ENCODE measurements at regions not wholly inside any gene's neighbourhood (a gene's known extent, or its start where the extent isn't known, plus 50 kb on each side); places are given as distances from the start of the nearest gene placed in this dataset.

DNA sequence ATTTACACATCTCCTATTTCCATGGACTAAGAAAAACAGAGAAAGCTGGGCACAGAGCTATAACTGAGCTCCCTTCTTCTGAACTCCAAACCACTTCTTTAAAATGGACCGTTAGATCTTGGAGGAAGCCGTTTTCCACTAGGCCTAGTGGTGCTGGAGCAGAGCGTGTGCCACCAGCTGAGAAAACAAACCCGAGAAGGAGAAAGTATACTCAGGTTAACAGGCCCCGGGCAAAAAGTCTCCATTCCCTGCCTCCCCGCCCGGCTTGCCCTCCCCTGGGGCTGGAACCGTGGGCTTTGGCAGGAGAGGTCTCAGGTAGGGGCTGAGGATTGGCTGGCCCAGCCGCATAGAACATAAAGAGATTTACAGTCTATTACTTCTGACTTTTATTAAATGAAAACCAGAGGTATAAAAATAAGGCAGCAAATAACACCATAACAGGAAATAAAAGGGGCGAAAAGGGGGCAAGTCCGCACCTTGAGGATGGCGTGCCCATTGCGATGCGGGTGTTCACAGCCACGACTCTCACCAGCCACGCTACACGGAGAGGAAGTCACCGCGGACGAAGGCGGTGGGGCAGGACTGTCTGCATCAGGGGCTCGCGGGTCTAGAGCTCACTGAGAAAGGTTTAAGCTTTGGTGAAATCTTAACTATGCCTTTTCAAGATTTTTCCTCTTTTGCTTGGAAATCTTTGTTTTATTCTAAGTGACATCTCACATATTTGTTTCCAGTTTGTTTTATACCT lies 191.2 kb upstream of the GMDS start:
- no peak for ATAC-seq (ENCODE audit: low read depth)
- no peak overlapping the region for H3K27ac ChIP-seq (ENCODE audit: poor library complexity, severe bottlenecking)

GRCh38 chr6:2435323-2435722 lies 189.9 kb upstream of the GMDS start:
- Histone ChIP-seq H3K4me3 (ENCODE audit: severe bottlenecking) (no peak overlapping the region), H3K36me3 (ENCODE audit: low read depth) (no peaks in the 10 kb centered on the region), H3K27ac (ENCODE audit: poor library complexity, severe bottlenecking) (no peak overlapping the region), H3K9me3 (ENCODE audit: severe bottlenecking) (no peaks in the 10 kb centered on the region), H3K4me1 (ENCODE audit: insufficient read depth, poor library complexity, severe bottlenecking) (peaks cover 22% of the 10 kb centered on the region), H3K27me3 (ENCODE audit: insufficient read depth, poor library complexity, severe bottlenecking) (no peaks in the 10 kb centered on the region)
- no peak for TF ChIP-seq CTCF (IDR thresholded peaks at IDR 0.05; ENCODE audit: poor library complexity, severe bottlenecking)
- DNase-seq (ENCODE audit: low spot score) (no peak), ATAC-seq (ENCODE audit: low read depth) (no peak)

More for the DNA sequence above, 191.2 kb upstream of the GMDS start:
- no peaks in the 10 kb centered on the region for H3K9me3 ChIP-seq (ENCODE audit: severe bottlenecking)
- no peaks in the 10 kb centered on the region for H3K27me3 ChIP-seq (ENCODE audit: insufficient read depth, poor library complexity, severe bottlenecking)
- no peaks in the 10 kb centered on the region for H3K36me3 ChIP-seq (ENCODE audit: low read depth)
- no peak for DNase-seq (ENCODE audit: low spot score)
- no peak for TF ChIP-seq CTCF (IDR thresholded peaks at IDR 0.05; ENCODE audit: poor library complexity, severe bottlenecking)
- peaks cover 22% of the 10 kb centered on the region for H3K4me1 ChIP-seq (ENCODE audit: insufficient read depth, poor library complexity, severe bottlenecking)
- H3K4me3 ChIP-seq (ENCODE audit: severe bottlenecking): no peak overlapping the region

- H3K4me1 ChIP-seq (ENCODE audit: insufficient read depth, poor library complexity, severe bottlenecking): peaks cover 22% of the 10 kb centered on the region
- no peak overlapping the region for H3K4me3 ChIP-seq (ENCODE audit: severe bottlenecking)
- TF ChIP-seq CTCF (IDR thresholded peaks at IDR 0.05; ENCODE audit: poor library complexity, severe bottlenecking): no peak
- ATAC-seq (ENCODE audit: low read depth) (no peak), DNase-seq (ENCODE audit: low spot score) (no peak)
- H3K9me3 ChIP-seq (ENCODE audit: severe bottlenecking): no peaks in the 10 kb centered on the region
- no peaks in the 10 kb centered on the region for H3K36me3 ChIP-seq (ENCODE audit: low read depth)
- H3K27ac ChIP-seq (ENCODE audit: poor library complexity, severe bottlenecking): no peak overlapping the region
- H3K27me3 ChIP-seq (ENCODE audit: insufficient read depth, poor library complexity, severe bottlenecking): no peaks in the 10 kb centered on the region
Measured at GRCh38 chr6:2434912-2435311, 189.5 kb upstream of the GMDS start.

DNA sequence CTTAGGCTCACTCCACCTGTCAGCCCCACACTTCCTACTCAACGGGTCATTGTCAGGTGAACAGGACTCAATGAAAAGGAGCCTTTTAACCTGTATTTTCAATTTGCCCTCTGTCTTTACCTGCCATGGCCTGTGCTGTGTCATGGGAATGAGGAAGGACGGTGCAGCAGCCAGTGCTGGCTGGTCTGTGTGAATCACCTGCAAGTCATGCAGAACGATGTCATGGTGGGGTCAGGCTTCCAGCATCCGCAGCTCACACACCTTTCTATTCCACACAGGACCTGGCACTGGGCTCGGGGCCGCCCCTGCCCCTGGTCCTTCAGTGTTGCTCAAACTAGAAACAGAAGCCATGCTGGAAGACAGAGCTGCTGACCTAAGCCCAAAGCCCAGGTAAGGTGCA lies 188.7 kb upstream of the GMDS start:
- no peak overlapping the region for H3K4me3 ChIP-seq (ENCODE audit: severe bottlenecking)
- H3K36me3 ChIP-seq (ENCODE audit: low read depth): no peaks in the 10 kb centered on the region
- ATAC-seq (ENCODE audit: low read depth) (peak; percentile 92), DNase-seq (ENCODE audit: low spot score) (peak; percentile 80)
- H3K4me1 ChIP-seq (ENCODE audit: insufficient read depth, poor library complexity, severe bottlenecking): peaks cover 22% of the 10 kb centered on the region
- H3K9me3 ChIP-seq (ENCODE audit: severe bottlenecking): no peaks in the 10 kb centered on the region
- H3K27me3 ChIP-seq (ENCODE audit: insufficient read depth, poor library complexity, severe bottlenecking): no peaks in the 10 kb centered on the region
- H3K27ac ChIP-seq (ENCODE audit: poor library complexity, severe bottlenecking): peak overlapping the region; percentile 28
- no peak for TF ChIP-seq CTCF (IDR thresholded peaks at IDR 0.05; ENCODE audit: poor library complexity, severe bottlenecking)

DNA sequence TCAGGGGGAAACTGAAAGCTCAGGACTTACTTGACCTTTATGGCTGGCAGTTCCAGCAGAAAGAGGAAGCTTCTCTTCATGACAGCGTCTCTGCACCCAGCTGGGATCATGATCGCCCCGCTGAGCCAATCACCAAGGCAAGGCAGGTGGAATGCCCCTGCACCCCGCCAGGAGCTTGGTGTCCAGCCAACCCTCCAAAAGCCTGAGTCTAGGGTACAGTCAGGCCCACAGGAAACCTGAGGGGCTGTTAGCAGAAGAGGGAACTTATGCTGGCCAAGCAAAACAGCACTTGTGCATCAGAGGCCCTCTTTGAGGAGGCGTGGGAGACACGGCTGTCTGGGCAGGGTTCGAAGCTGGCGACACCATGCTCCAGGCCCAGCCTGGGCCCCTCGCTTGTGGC lies 188.3 kb upstream of the GMDS start:
- Histone ChIP-seq H3K36me3 (ENCODE audit: low read depth) (no peaks in the 10 kb centered on the region), H3K9me3 (ENCODE audit: severe bottlenecking) (no peaks in the 10 kb centered on the region), H3K27me3 (ENCODE audit: insufficient read depth, poor library complexity, severe bottlenecking) (no peaks in the 10 kb centered on the region), H3K4me1 (ENCODE audit: insufficient read depth, poor library complexity, severe bottlenecking) (peaks cover 22% of the 10 kb centered on the region), H3K27ac (ENCODE audit: poor library complexity, severe bottlenecking) (peak overlapping the region; percentile 28), H3K4me3 (ENCODE audit: severe bottlenecking) (no peak overlapping the region)
- ATAC-seq (ENCODE audit: low read depth): no peak
- DNase-seq (ENCODE audit: low spot score): no peak
- no peak for TF ChIP-seq CTCF (IDR thresholded peaks at IDR 0.05; ENCODE audit: poor library complexity, severe bottlenecking)

All from RWPE2 (cell line).